ENCODE measurements at regions not wholly inside any gene's neighbourhood (a gene's known extent, or its start where the extent isn't known, plus 50 kb on each side); places are given as distances from the start of the nearest gene placed in this dataset.
A peak's percentile ranks its signal among the peaks of the same experiment; 100 is the strongest.

GRCh38 chr10:36903040-36903439 is 222.4 kb upstream of the ANKRD30A start:
- Histone ChIP-seq H3K27ac (no peak overlapping the region), H3K4me1 (no peaks in the 10 kb centered on the region), H3K36me3 (no peaks in the 10 kb centered on the region), H3K4me3 (no peak overlapping the region), H3K9me3 (no peaks in the 10 kb centered on the region), H3K27me3 (no peaks in the 10 kb centered on the region)
- no peak for DNase-seq
- 45 to 97% methylated on average over 2 of the region's 2 CpGs for WGBS, 2 donors
- no peak for ATAC-seq (ENCODE audit: low FRiP score in 2 of 2)
- TF ChIP-seq CTCF (IDR thresholded peaks at IDR 0.05) = no peak
- TF ChIP-seq POLR2AphosphoS5 (IDR thresholded peaks at IDR 0.05) = no peak
- TF ChIP-seq EP300 (IDR thresholded peaks at IDR 0.05) = no peak
- no peak for TF ChIP-seq POLR2A (IDR thresholded peaks at IDR 0.05)

GRCh38 chr10:36899652-36900051 is 225.7 kb upstream of the ANKRD30A start:
- no peaks in the 10 kb centered on the region for H3K27me3 ChIP-seq
- no peak for TF ChIP-seq POLR2A (IDR thresholded peaks at IDR 0.05)
- TF ChIP-seq CTCF (IDR thresholded peaks at IDR 0.05) = no peak
- no peak for TF ChIP-seq POLR2AphosphoS5 (IDR thresholded peaks at IDR 0.05)
- no peak for TF ChIP-seq EP300 (IDR thresholded peaks at IDR 0.05)
- ATAC-seq (ENCODE audit: low FRiP score in 2 of 2) (peak; percentile 8 to 55), DNase-seq (no peak)
- H3K36me3 ChIP-seq = no peaks in the 10 kb centered on the region
- H3K9me3 ChIP-seq = no peaks in the 10 kb centered on the region
- no peak overlapping the region for H3K4me3 ChIP-seq
- H3K4me1 ChIP-seq = no peaks in the 10 kb centered on the region
- no peak overlapping the region for H3K27ac ChIP-seq
- WGBS, 2 donors = 59 to 76% methylated on average over 5 of the region's 5 CpGs

GRCh38 chr10:36888925-36889573 is 236.3 kb upstream of the ANKRD30A start:
- no peak for ATAC-seq (ENCODE audit: low FRiP score in 2 of 2)
- peak in 1 of 2 donors; percentile 26 for DNase-seq

GRCh38 chr10:36886303-36886891 is 239.0 kb upstream of the ANKRD30A start:
- Histone ChIP-seq H3K4me1 (no peaks in the 10 kb centered on the region), H3K27ac (no peak overlapping the region), H3K27me3 (no peaks in the 10 kb centered on the region), H3K4me3 (no peak overlapping the region), H3K9me3 (no peaks in the 10 kb centered on the region), H3K36me3 (no peaks in the 10 kb centered on the region)
- no peak for ATAC-seq (ENCODE audit: low FRiP score in 2 of 2)
- WGBS, 2 donors = 83 to 87% methylated on average over 7 to 8 of the region's 8 CpGs
- no peak for TF ChIP-seq EP300 (IDR thresholded peaks at IDR 0.05)
- TF ChIP-seq POLR2A (IDR thresholded peaks at IDR 0.05) = no peak
- TF ChIP-seq POLR2AphosphoS5 (IDR thresholded peaks at IDR 0.05) = no peak
- no peak for TF ChIP-seq CTCF (IDR thresholded peaks at IDR 0.05)
- no peak for DNase-seq

More at GRCh38 chr10:36888925-36889573, 236.3 kb upstream of the ANKRD30A start:
- Histone ChIP-seq H3K27me3 (no peaks in the 10 kb centered on the region), H3K4me1 (no peaks in the 10 kb centered on the region), H3K4me3 (no peak overlapping the region), H3K9me3 (no peaks in the 10 kb centered on the region), H3K27ac (no peak overlapping the region), H3K36me3 (no peaks in the 10 kb centered on the region)
- TF ChIP-seq POLR2AphosphoS5 (IDR thresholded peaks at IDR 0.05) (no peak), CTCF (IDR thresholded peaks at IDR 0.05) (no peak), EP300 (IDR thresholded peaks at IDR 0.05) (no peak), POLR2A (IDR thresholded peaks at IDR 0.05) (no peak)
- 29 to 44% methylated on average over 4 to 6 of the region's 6 CpGs for WGBS, 2 donors

GRCh38 chr10:36885746-36886145 is 239.7 kb upstream of the ANKRD30A start:
- no peaks in the 10 kb centered on the region for H3K27me3 ChIP-seq

More at GRCh38 chr10:36885746-36886145, 239.7 kb upstream of the ANKRD30A start:
- DNase-seq = no peak
- Histone ChIP-seq H3K4me3 (no peak overlapping the region), H3K9me3 (no peaks in the 10 kb centered on the region), H3K27ac (no peak overlapping the region), H3K36me3 (no peaks in the 10 kb centered on the region), H3K4me1 (no peaks in the 10 kb centered on the region)
- 85 to 88% methylated on average over 5 of the region's 5 CpGs for WGBS, 2 donors
- no peak for TF ChIP-seq POLR2AphosphoS5 (IDR thresholded peaks at IDR 0.05)
- no peak for TF ChIP-seq EP300 (IDR thresholded peaks at IDR 0.05)
- no peak for TF ChIP-seq CTCF (IDR thresholded peaks at IDR 0.05)
- TF ChIP-seq POLR2A (IDR thresholded peaks at IDR 0.05) = no peak
- ATAC-seq (ENCODE audit: low FRiP score in 2 of 2) = peak in 1 of 2 donors; percentile 56

All from upper lobe of left lung (tissue), 6 donors.